ENCODE measurements at regions not wholly inside any gene's neighbourhood (a gene's known extent, or its start where the extent isn't known, plus 50 kb on each side); places are given as distances from the start of the nearest gene placed in this dataset.

GRCh38 chr6:115270953-115271352 lies 789.7 kb downstream of the FRK start:
- no TSS peak for BruUV-seq (replicated peaks)
- H3K27me3 ChIP-seq (ENCODE audit: control insufficient read depth, insufficient read depth, low read length), result no peaks in the 10 kb centered on the region
- TF ChIP-seq REST (IDR thresholded peaks at IDR 0.05; ENCODE audit: insufficient read depth in 1 of 2, low read depth in 2 of 2, low read length in 1 of 2), result no peak
- TF ChIP-seq TCF7L2 (IDR thresholded peaks at IDR 0.05; ENCODE audit: low read depth, low read length), result no peak
- no peak for TF ChIP-seq POLR2AphosphoS5 (IDR thresholded peaks at IDR 0.05; ENCODE audit: low read depth, low read length)
- TF ChIP-seq SIN3A (IDR thresholded peaks at IDR 0.05; ENCODE audit: borderline replicate concordance, insufficient read depth, low read depth, low read length), result no peak
- no peak for TF ChIP-seq CTCF (IDR thresholded peaks at IDR 0.05)
- H3K4me1 ChIP-seq (ENCODE audit: control insufficient read depth, insufficient read depth, low read length), result no peaks in the 10 kb centered on the region
- no peaks in the 10 kb centered on the region for H3K9me3 ChIP-seq (ENCODE audit: control insufficient read depth, insufficient read depth, low read depth, low read length)
- POLR2A ChIA-PET, result no interaction called here
- intact Hi-C loops (cut with micrococcal nuclease; ENCODE audit: unreplicated experiment), result no loop called here
- no peak for ATAC-seq
- DNase-seq (ENCODE audit: low read depth, low spot score), result no peak
- no peaks in the 10 kb centered on the region for H3K36me3 ChIP-seq (ENCODE audit: control insufficient read depth, insufficient read depth, low read length)
- CTCF ChIA-PET, result no interaction called here
- no peak overlapping the region for H3K27ac ChIP-seq (ENCODE audit: low read length)
- in situ Hi-C loops (cut with HindIII; ENCODE audit: low pct_unique_long_range_greater_than_20kb, low sequenced_read_pairs), result no loop called here
- H3K4me3 ChIP-seq (ENCODE audit: low read depth in 2 of 2, low read length in 2 of 2), result no peak overlapping the region

GRCh38 chr6:115241373-115241772 lies 819.3 kb downstream of the FRK start:
- no peak for ATAC-seq

More at GRCh38 chr6:115241373-115241772, 819.3 kb downstream of the FRK start:
- CTCF ChIA-PET, result interaction anchor here (0.7 kb wide), 1 partner anchor 10 kb away, joined by 3 read pairs; no protein-coding TSS in a partner anchor
- POLR2A ChIA-PET, result no interaction called here
- no peak for TF ChIP-seq CTCF (IDR thresholded peaks at IDR 0.05)
- TF ChIP-seq TCF7L2 (IDR thresholded peaks at IDR 0.05; ENCODE audit: low read depth, low read length), result no peak
- no peaks in the 10 kb centered on the region for H3K4me1 ChIP-seq (ENCODE audit: control insufficient read depth, insufficient read depth, low read length)
- H3K36me3 ChIP-seq (ENCODE audit: control insufficient read depth, insufficient read depth, low read length), result no peaks in the 10 kb centered on the region
- DNase-seq (ENCODE audit: low read depth, low spot score), result no peak
- H3K4me3 ChIP-seq (ENCODE audit: low read depth in 2 of 2, low read length in 2 of 2), result no peak overlapping the region
- peaks cover 8% of the 10 kb centered on the region; the same call in 1 of the 2 replicates for H3K9me3 ChIP-seq (ENCODE audit: control insufficient read depth, insufficient read depth, low read depth, low read length)
- intact Hi-C loops (cut with micrococcal nuclease; ENCODE audit: unreplicated experiment), result no loop called here
- no peak overlapping the region for H3K27ac ChIP-seq (ENCODE audit: low read length)
- BruUV-seq (replicated peaks), result no TSS peak
- no peaks in the 10 kb centered on the region for H3K27me3 ChIP-seq (ENCODE audit: control insufficient read depth, insufficient read depth, low read length)
- in situ Hi-C loops (cut with HindIII; ENCODE audit: low pct_unique_long_range_greater_than_20kb, low sequenced_read_pairs), result no loop called here
